ENCODE measurements at regions not wholly inside any gene's neighbourhood (a gene's known extent, or its start where the extent isn't known, plus 50 kb on each side); places are given as distances from the start of the nearest gene placed in this dataset.

GRCh38 chr4:120290553-120290952 lies 223.9 kb upstream of the MAD2L1 start:
- no peak for TF ChIP-seq SUZ12 (IDR thresholded peaks at IDR 0.05; ENCODE audit: extremely low read depth, insufficient read depth, insufficient read length)
- no peak for TF ChIP-seq YY1 (IDR thresholded peaks at IDR 0.05; ENCODE audit: insufficient read depth, insufficient read length)
- TF ChIP-seq ZNF274 (IDR thresholded peaks at IDR 0.05; ENCODE audit: low read depth, low read length) = no peak
